ENCODE measurements at regions not wholly inside any gene's neighbourhood (a gene's known extent, or its start where the extent isn't known, plus 50 kb on each side); places are given as distances from the start of the nearest gene placed in this dataset.

DNA sequence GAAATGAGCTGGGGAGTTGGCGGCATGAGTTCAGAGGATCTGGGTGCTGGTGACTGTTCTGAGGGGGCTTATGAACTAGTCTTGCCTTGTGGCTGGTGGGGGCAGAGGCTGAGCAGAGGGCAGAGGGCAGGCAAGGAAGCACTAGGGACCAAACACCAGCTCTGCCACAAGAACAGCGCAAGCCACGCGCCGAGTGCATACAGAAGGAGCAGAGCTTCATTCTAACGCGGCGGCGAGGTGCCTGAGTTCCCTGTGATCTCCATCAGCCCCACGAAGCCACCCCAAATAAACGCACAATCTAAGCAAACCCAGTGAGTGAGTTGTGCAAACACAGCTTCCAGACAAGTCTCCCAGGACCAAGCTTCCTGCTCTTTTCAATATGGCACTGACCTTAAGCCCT lies 110.6 kb upstream of the ALDH1B1 start:
- Histone ChIP-seq H3K9ac (ENCODE audit: insufficient read length, low read depth) (no peak overlapping the region), H3K4me1 (ENCODE audit: insufficient read depth, insufficient read length) (peaks cover 2% of the 10 kb centered on the region), H3K36me3 (ENCODE audit: insufficient read depth, insufficient read length, low read length) (no peaks in the 10 kb centered on the region), H3K27me3 (ENCODE audit: insufficient read depth, insufficient read length) (peaks cover 30% of the 10 kb centered on the region), H3K4me3 (ENCODE audit: insufficient read length, low read depth) (no peak overlapping the region), H3K9me3 (ENCODE audit: insufficient read depth, low read length) (no peaks in the 10 kb centered on the region)
- no peak for DNase-seq (ENCODE audit: low read depth, low spot score)
- no peak for TF ChIP-seq YY1 (IDR thresholded peaks at IDR 0.05; ENCODE audit: insufficient read depth, insufficient read length)
- TF ChIP-seq ZNF274 (IDR thresholded peaks at IDR 0.05; ENCODE audit: low read depth, low read length): no peak
- no peak for TF ChIP-seq SUZ12 (IDR thresholded peaks at IDR 0.05; ENCODE audit: extremely low read depth, insufficient read depth, insufficient read length)

DNA sequence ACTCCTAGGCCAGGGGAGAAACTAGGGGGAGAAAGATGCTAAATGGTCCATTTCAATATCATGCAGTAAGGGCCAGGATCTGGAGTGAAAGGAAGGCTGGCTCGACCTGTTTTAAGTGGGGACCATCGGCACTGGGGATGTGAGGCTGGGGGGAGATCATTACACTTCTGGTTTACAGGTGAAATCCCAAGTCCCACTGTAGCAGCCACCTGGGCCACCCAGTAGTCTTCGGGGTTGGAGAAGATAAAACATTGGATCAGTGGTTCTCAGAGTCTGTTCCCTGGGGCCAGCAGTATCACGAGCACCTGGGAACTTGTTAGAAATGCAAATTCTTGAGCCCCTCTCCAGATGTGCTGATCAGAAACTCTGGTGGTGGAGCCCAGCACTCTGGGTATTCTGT lies 111.3 kb upstream of the ALDH1B1 start:
- no peaks in the 10 kb centered on the region for H3K9me3 ChIP-seq (ENCODE audit: insufficient read depth, low read length)
- no peak for DNase-seq (ENCODE audit: low read depth, low spot score)
- peaks cover 31% of the 10 kb centered on the region for H3K27me3 ChIP-seq (ENCODE audit: insufficient read depth, insufficient read length)
- H3K4me3 ChIP-seq (ENCODE audit: insufficient read length, low read depth): no peak overlapping the region
- no peaks in the 10 kb centered on the region for H3K36me3 ChIP-seq (ENCODE audit: insufficient read depth, insufficient read length, low read length)
- no peak for TF ChIP-seq SUZ12 (IDR thresholded peaks at IDR 0.05; ENCODE audit: extremely low read depth, insufficient read depth, insufficient read length)
- no peak for TF ChIP-seq ZNF274 (IDR thresholded peaks at IDR 0.05; ENCODE audit: low read depth, low read length)
- no peak for TF ChIP-seq YY1 (IDR thresholded peaks at IDR 0.05; ENCODE audit: insufficient read depth, insufficient read length)
- peaks cover 2% of the 10 kb centered on the region for H3K4me1 ChIP-seq (ENCODE audit: insufficient read depth, insufficient read length)
- H3K9ac ChIP-seq (ENCODE audit: insufficient read length, low read depth): no peak overlapping the region

DNA sequence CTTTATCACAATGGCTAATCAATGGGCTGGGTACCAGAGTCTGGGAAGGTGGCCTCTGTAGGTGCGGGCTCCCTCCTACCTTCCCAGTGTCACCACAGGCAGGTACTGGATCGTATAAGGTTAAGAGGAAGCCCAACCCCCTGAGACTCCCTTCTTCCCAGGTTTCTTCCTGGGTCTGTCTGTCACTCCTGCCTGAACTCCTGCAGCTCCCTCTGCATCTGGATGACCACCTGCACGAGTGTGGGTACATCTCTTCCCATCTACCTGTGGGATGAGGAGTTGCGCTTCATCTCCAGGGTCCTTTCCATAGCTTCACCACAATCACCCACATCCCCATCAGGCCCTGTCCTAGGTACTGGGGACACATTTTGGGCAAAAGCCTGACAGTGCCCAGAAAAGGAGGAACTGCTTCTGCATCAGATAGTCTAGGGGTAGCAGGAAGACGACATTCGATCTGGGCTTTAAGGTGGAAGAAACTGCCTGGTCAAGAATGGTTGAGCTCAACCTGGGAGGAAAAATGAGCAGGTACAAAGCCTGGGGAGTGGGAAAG lies 112.2 kb upstream of the ALDH1B1 start:
- Histone ChIP-seq H3K4me1 (ENCODE audit: insufficient read depth, insufficient read length) (peaks cover 2% of the 10 kb centered on the region), H3K9me3 (ENCODE audit: insufficient read depth, low read length) (no peaks in the 10 kb centered on the region), H3K27me3 (ENCODE audit: insufficient read depth, insufficient read length) (peaks cover 31% of the 10 kb centered on the region), H3K36me3 (ENCODE audit: insufficient read depth, insufficient read length, low read length) (no peaks in the 10 kb centered on the region), H3K4me3 (ENCODE audit: insufficient read length, low read depth) (no peak overlapping the region), H3K9ac (ENCODE audit: insufficient read length, low read depth) (no peak overlapping the region)
- DNase-seq (ENCODE audit: low read depth, low spot score): no peak
- TF ChIP-seq SUZ12 (IDR thresholded peaks at IDR 0.05; ENCODE audit: extremely low read depth, insufficient read depth, insufficient read length) (no peak), YY1 (IDR thresholded peaks at IDR 0.05; ENCODE audit: insufficient read depth, insufficient read length) (no peak), ZNF274 (IDR thresholded peaks at IDR 0.05; ENCODE audit: low read depth, low read length) (no peak)

DNA sequence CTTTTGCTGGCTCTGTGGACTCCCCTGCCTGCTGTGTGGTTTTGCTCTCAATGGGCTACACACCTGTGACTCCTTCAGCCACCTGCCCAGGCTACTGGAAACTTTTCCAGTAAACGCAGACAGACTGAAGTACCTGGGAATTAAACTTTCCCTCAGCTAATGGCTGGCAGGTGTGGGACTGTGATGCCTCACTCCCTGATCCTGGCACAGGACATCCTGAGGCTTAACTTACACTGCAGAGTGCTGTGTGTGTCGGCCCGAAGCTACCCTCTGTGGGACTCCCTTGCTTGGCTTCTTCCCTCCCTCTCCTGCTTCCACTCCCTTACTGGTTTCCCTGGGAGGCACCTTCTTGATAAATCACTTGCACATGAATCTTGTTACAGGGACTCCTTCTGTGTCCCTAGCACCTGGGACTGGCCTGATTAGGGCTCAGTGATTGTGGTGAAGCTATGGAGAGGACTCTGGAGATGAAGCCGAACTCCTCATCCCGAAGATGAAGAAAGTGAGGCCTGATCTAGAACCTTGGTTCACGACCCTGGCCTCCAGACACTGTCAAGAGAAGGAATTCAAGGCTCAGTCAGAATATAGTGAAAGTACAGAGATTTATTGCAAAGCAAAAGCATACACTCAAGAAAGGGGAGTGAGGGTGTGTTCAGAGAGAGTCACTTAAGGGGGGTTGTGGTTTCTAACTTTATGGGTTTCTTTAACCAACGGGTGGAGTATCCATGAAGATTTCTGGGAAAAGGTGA lies 113.4 kb upstream of the ALDH1B1 start:
- Histone ChIP-seq H3K4me1 (ENCODE audit: insufficient read depth, insufficient read length) (peaks cover 2% of the 10 kb centered on the region), H3K9ac (ENCODE audit: insufficient read length, low read depth) (no peak overlapping the region), H3K4me3 (ENCODE audit: insufficient read length, low read depth) (no peak overlapping the region), H3K9me3 (ENCODE audit: insufficient read depth, low read length) (no peaks in the 10 kb centered on the region), H3K36me3 (ENCODE audit: insufficient read depth, insufficient read length, low read length) (no peaks in the 10 kb centered on the region), H3K27me3 (ENCODE audit: insufficient read depth, insufficient read length) (peaks cover 35% of the 10 kb centered on the region)
- TF ChIP-seq ZNF274 (IDR thresholded peaks at IDR 0.05; ENCODE audit: low read depth, low read length): no peak
- TF ChIP-seq SUZ12 (IDR thresholded peaks at IDR 0.05; ENCODE audit: extremely low read depth, insufficient read depth, insufficient read length): no peak
- TF ChIP-seq YY1 (IDR thresholded peaks at IDR 0.05; ENCODE audit: insufficient read depth, insufficient read length): no peak
- DNase-seq (ENCODE audit: low read depth, low spot score): no peak

DNA sequence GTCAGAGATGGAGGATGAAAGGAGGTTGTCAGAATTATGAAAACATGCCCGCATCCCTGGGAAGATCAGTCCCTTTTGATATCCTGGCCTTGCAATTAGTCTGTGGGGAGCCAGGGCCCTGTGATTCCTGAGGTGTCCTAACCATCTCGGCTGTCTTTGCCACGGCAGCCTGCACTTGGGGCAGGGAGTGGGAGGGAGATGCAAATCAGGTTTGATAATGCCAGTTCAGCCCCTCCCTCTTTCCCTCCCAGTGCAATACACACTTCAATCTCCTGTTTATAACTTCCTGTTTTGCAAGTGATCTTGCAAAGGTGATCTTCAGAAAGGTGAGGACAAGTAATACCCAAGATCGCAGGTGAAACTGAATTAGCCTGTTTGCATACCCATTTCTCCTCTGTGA lies 114.0 kb upstream of the ALDH1B1 start:
- Histone ChIP-seq H3K4me3 (ENCODE audit: insufficient read length, low read depth) (no peak overlapping the region), H3K4me1 (ENCODE audit: insufficient read depth, insufficient read length) (peaks cover 2% of the 10 kb centered on the region), H3K9me3 (ENCODE audit: insufficient read depth, low read length) (no peaks in the 10 kb centered on the region), H3K9ac (ENCODE audit: insufficient read length, low read depth) (no peak overlapping the region), H3K27me3 (ENCODE audit: insufficient read depth, insufficient read length) (peaks cover 36% of the 10 kb centered on the region), H3K36me3 (ENCODE audit: insufficient read depth, insufficient read length, low read length) (no peaks in the 10 kb centered on the region)
- no peak for DNase-seq (ENCODE audit: low read depth, low spot score)
- TF ChIP-seq YY1 (IDR thresholded peaks at IDR 0.05; ENCODE audit: insufficient read depth, insufficient read length) (no peak), ZNF274 (IDR thresholded peaks at IDR 0.05; ENCODE audit: low read depth, low read length) (no peak), SUZ12 (IDR thresholded peaks at IDR 0.05; ENCODE audit: extremely low read depth, insufficient read depth, insufficient read length) (no peak)

DNA sequence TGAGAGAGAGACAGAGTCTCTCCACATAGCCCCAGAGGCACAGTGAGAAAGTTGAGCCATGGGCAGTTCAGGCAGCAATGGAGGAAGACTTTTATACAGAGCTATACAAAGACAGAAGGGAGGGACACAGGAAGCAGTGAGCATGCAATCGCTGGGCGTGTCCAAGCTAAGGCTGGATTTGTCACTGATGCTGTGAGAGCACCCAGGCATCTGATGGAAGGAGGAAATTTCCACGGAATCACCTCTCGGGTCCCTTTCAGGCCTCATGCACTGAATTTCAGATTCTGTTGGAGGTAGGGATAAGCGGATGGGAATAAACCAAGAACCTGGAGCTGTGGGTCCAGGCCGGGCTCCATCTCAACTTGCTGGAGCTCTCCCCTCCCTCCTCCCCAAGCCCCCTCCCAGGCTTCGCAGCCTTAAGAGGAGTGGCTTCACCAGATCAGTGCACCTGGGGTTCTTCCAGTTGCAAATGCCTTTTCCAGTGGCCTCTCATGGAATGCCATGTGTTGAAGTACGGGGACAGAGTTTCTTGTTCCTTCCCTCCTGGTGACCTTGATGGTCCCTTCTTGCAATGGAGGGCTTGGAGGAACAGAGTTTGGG lies 114.8 kb upstream of the ALDH1B1 start:
- peaks cover 37% of the 10 kb centered on the region for H3K27me3 ChIP-seq (ENCODE audit: insufficient read depth, insufficient read length)
- peak; percentile 3 for DNase-seq (ENCODE audit: low read depth, low spot score)
- H3K9me3 ChIP-seq (ENCODE audit: insufficient read depth, low read length): no peaks in the 10 kb centered on the region
- no peak overlapping the region for H3K4me3 ChIP-seq (ENCODE audit: insufficient read length, low read depth)
- H3K9ac ChIP-seq (ENCODE audit: insufficient read length, low read depth): no peak overlapping the region
- H3K36me3 ChIP-seq (ENCODE audit: insufficient read depth, insufficient read length, low read length): no peaks in the 10 kb centered on the region
- TF ChIP-seq YY1 (IDR thresholded peaks at IDR 0.05; ENCODE audit: insufficient read depth, insufficient read length): no peak
- TF ChIP-seq SUZ12 (IDR thresholded peaks at IDR 0.05; ENCODE audit: extremely low read depth, insufficient read depth, insufficient read length): no peak
- TF ChIP-seq ZNF274 (IDR thresholded peaks at IDR 0.05; ENCODE audit: low read depth, low read length): no peak
- H3K4me1 ChIP-seq (ENCODE audit: insufficient read depth, insufficient read length): peaks cover 2% of the 10 kb centered on the region

DNA sequence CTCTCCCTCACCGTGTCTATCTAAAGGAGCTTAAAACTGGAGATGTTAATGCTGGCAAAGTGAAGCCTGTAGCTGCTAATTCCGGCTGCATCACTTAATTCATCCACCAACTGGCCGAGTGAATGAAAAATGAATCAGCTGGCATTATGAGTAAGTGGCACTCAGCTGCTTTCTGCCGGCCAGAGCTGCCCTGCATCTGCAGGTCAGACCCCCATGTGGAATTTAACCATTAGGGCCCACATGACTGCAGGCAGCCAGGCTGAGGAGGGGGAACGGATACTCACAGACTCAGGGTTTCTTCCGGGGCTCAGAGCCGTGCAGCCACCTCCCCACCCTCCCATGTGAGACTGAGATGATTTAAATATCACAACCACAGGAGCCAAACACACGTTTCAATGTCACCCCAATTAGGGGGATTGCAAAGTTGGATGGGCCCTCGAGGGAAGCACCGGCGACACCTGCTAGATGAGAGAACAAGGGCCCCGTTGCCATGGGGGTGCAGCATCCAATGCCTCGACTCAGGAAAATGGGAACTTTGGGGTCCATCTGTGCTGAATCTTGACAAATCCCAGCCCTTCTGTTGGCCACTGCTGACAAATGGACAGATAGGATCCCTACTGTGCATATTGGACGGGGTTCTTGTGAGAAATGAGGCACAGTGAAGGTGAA lies 115.6 kb upstream of the ALDH1B1 start:
- H3K36me3 ChIP-seq (ENCODE audit: insufficient read depth, insufficient read length, low read length): no peaks in the 10 kb centered on the region
- peaks cover 37% of the 10 kb centered on the region for H3K27me3 ChIP-seq (ENCODE audit: insufficient read depth, insufficient read length)
- TF ChIP-seq ZNF274 (IDR thresholded peaks at IDR 0.05; ENCODE audit: low read depth, low read length): no peak
- TF ChIP-seq YY1 (IDR thresholded peaks at IDR 0.05; ENCODE audit: insufficient read depth, insufficient read length): no peak
- TF ChIP-seq SUZ12 (IDR thresholded peaks at IDR 0.05; ENCODE audit: extremely low read depth, insufficient read depth, insufficient read length): no peak
- H3K9me3 ChIP-seq (ENCODE audit: insufficient read depth, low read length): peaks cover 3% of the 10 kb centered on the region; the same call in 1 of the 2 replicates
- H3K4me1 ChIP-seq (ENCODE audit: insufficient read depth, insufficient read length): peaks cover 2% of the 10 kb centered on the region
- no peak overlapping the region for H3K9ac ChIP-seq (ENCODE audit: insufficient read length, low read depth)
- no peak overlapping the region for H3K4me3 ChIP-seq (ENCODE audit: insufficient read length, low read depth)
- no peak for DNase-seq (ENCODE audit: low read depth, low spot score)
